IPS-18a (cell line): ENCODE measurements at regions not wholly inside any gene's neighbourhood (a gene's known extent, or its start where the extent isn't known, plus 50 kb on each side); places are given as distances from the start of the nearest gene placed in this dataset.

ENCODE experiments used
- H3K27ac ChIP-seq: one replicate; pipeline ENCODE4 v1.5.1; 2013; ENCODE audit warnings: low read length
- H3K27me3 ChIP-seq: one replicate; pipeline ENCODE4 v1.6.1; 2013; ENCODE audit warnings: mild to moderate bottlenecking, low read length; ENCODE audit not compliant: control insufficient read depth, insufficient read depth
- H3K36me3 ChIP-seq: one replicate; pipeline ENCODE4 v1.6.1; 2013; ENCODE audit warnings: low read depth, low read length; ENCODE audit not compliant: control insufficient read depth
- H3K4me1 ChIP-seq: one replicate; pipeline ENCODE4 v1.6.1; 2013; ENCODE audit warnings: low read depth, low read length; ENCODE audit not compliant: control insufficient read depth
- H3K4me3 ChIP-seq: one replicate; pipeline ENCODE4 v1.5.1; 2013; ENCODE audit warnings: low read length
- H3K9ac ChIP-seq: one replicate; pipeline ENCODE4 v1.6.1; 2013; ENCODE audit warnings: mild to moderate bottlenecking, low read length, moderate library complexity
- H3K9me3 ChIP-seq: one replicate; pipeline ENCODE4 v1.6.1; 2013; ENCODE audit warnings: low read depth, low read length; ENCODE audit not compliant: control insufficient read depth

DNA sequence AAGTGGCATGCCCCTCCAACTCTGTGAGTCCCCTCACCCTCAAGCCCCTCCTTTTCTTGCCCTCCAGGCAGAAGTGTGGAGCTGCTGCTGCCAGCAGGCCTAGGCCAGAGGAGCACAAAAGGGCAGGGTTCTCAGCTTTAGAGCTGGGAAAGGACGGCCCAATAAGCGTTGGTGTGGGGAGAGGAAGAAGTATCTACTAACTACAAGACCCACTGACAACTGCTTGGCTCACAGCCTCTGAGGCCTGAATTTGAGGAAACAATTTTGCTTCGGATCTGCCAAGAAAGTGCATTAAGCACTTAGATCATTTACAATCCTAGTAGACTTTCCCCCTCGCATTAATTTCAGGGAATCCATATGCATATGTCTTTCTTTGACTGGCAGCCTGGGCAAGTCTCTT is 179.4 kb downstream of the SNX18 start:
- Histone ChIP-seq H3K4me3 (no peak overlapping the region), H3K27me3 (no peaks in the 10 kb centered on the region), H3K36me3 (no peaks in the 10 kb centered on the region), H3K4me1 (no peaks in the 10 kb centered on the region), H3K27ac (no peak overlapping the region), H3K9me3 (no peaks in the 10 kb centered on the region), H3K9ac (no peak overlapping the region)

DNA sequence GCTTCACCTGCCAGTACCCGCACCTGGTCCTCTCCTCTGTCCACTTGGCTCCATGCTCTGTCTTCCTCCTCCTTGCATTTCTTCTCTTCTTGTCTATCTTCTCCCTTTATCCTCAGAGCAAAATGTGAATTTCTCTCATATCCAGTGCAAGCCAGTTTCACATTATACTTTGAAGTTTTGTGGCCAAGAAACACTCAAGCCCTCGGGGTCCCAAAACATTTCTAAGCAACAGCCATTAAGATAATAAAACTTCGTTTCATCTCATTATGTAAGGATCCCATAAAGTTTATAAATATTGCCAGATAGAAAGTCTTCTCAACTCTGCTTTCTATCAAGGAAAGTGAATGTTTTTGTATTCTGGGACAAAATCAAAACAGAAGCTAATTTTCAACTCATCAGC is 178.8 kb downstream of the SNX18 start:
- no peak overlapping the region for H3K4me3 ChIP-seq
- no peaks in the 10 kb centered on the region for H3K4me1 ChIP-seq
- no peaks in the 10 kb centered on the region for H3K27me3 ChIP-seq
- no peaks in the 10 kb centered on the region for H3K9me3 ChIP-seq
- no peaks in the 10 kb centered on the region for H3K36me3 ChIP-seq
- no peak overlapping the region for H3K9ac ChIP-seq
- H3K27ac ChIP-seq: no peak overlapping the region

DNA sequence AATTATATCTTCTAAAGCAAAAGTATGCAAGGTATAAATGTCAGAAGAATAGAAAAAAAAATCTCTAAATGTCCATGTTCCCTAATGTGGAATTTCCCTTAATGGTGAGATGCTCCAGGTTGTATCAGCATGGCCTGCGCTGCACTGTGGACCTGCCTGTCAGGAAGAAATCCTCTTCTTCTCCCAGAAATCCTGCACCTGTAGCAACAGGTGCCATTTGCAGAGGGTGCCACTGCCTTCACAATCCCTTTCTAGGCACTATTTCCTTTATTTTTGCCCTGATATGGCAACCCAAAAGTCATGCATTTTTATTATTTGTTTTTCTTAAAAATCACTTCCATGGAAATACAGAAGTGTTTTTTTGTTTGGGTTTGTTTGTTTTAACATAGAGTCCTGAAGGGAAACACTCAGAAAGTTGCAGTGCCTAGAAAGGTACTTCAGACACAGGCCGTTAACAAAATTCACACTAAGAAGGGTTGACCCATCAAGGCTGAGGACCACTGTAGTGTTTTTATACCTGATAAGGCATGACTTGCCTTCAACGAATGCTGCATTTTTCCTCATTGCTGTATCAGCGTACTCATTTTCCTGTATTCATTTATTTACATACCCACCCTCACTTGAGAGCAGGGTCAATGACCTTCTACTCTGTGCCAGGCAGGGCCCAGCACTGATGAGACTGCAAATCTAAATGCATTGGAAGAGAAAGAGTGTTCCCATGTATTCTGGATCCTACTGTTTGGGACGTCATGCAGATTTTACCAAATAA is 177.8 kb downstream of the SNX18 start:
- Histone ChIP-seq H3K9ac (no peak overlapping the region), H3K4me1 (no peaks in the 10 kb centered on the region), H3K27me3 (no peaks in the 10 kb centered on the region), H3K4me3 (no peak overlapping the region), H3K36me3 (no peaks in the 10 kb centered on the region), H3K9me3 (no peaks in the 10 kb centered on the region), H3K27ac (no peak overlapping the region)

DNA sequence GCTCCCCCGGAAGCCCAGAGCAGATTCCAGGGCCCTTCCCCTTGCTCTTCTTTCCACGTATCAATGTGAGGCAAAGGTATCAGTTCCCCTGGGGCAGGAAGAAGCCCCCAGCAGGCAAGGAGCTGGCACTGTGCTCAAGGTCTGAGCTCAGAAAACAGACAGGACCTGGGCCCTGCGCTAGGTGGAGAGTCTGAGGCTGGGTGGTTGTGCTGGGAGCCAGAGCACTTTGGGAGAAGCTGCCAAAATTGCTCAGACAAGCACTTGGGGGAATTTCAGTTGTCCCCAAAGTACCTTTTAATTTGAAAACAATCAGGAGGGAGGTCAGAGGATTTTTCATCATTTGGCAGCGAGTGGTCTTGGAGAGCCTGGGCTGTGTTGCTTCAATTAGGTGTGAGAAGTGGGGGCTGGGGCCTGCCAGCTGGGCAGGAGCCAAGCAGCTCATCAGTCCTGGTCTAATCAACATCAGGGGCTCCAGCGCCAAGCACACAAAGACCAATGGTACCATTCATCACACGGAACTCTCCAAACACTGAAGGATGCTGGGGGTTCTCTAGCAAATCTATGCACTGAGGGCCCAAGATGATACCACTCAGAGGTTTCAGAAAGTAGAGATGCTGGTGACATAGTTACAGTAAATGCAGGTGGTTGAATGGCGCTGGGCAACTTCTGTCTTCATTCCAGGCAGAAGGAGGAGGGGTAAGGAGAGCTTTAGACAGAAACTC is 176.5 kb downstream of the SNX18 start:
- no peak overlapping the region for H3K9ac ChIP-seq
- no peaks in the 10 kb centered on the region for H3K36me3 ChIP-seq
- H3K4me1 ChIP-seq: no peaks in the 10 kb centered on the region
- H3K27me3 ChIP-seq: no peaks in the 10 kb centered on the region
- no peak overlapping the region for H3K27ac ChIP-seq
- H3K4me3 ChIP-seq: no peak overlapping the region
- H3K9me3 ChIP-seq: no peaks in the 10 kb centered on the region

DNA sequence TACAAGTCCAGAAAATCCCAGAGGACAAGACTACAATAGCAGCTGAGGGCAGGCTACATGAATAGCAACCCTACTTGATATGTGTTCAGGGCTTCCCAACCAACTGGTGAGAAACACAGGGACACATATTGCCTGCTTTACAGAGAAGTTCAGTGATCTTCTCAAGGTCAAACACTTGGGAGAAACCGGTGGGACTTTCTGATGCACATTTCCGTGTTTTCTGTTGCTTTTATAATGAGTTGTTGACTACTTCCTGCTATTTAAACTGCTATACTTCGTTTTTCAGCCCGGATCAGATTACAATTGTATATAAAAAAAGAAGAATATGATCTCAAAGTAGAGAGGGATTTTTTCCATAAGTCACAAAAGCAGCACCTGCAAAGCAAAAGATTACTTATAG is 175.1 kb downstream of the SNX18 start:
- Histone ChIP-seq H3K27ac (no peak overlapping the region), H3K36me3 (no peaks in the 10 kb centered on the region), H3K9ac (no peak overlapping the region), H3K4me3 (no peak overlapping the region), H3K27me3 (no peaks in the 10 kb centered on the region), H3K4me1 (no peaks in the 10 kb centered on the region), H3K9me3 (no peaks in the 10 kb centered on the region)

DNA sequence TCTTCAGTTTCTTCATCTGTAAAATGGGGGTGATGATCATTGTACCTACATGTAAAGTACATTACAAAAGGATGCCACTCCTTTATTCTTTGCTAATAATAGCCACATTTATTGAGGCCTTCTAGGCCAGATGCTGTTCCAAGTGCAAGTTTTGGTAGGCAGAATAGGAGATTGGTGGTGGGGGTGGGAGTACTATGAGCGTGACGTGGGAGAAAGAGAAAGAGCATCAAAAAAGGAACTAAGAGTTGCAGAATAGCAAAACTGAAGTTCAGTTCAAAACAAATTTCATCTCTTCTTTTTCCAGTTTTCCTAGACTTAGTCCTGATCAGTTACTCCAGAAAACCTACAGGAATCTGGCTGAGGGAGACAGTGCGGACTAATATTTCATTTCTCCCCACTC is 174.1 kb downstream of the SNX18 start:
- Histone ChIP-seq H3K4me3 (no peak overlapping the region), H3K9me3 (peaks cover 1% of the 10 kb centered on the region), H3K4me1 (no peaks in the 10 kb centered on the region), H3K27ac (no peak overlapping the region), H3K9ac (no peak overlapping the region), H3K27me3 (no peaks in the 10 kb centered on the region), H3K36me3 (no peaks in the 10 kb centered on the region)

DNA sequence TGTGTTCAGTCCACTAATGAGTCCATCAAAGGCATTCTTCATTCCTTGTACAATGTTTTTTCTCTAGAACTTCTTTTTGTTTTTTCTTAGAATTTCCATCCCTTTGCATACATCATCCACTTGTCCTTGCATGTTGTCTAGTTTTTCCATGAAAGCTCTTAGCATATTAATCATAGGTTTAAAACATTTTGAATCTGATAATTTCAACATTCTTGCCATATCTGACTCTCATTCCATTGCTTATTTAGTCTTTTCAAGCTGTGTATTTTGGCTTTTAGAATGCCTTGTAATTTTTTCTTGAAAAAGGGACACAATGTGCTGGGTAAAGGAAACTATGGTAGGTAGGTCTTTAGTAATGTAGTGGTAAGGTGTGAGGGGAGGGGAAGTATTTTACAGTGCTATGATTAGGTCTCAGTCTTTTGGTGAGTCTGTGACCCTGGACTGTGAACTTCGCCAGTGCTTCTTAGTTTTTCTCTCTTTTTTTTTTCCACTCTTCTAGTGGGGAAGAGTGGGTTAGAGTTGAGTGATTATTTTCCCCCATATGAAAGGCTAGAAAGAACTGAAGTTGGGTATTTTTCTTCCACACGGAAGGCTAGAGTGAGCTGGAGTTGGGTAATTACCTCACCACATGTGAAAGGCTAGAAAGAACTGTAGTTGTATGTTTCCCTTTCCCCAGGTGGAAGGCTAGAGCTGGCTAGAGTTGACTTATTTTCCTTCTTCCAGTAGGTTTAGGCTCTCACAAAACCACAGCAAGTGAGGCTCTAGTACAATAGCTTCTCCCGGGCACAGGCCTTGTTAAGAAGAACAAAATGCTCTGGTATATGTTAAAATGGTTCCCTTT is 172.1 kb downstream of the SNX18 start:
- peaks cover 2% of the 10 kb centered on the region for H3K9me3 ChIP-seq
- H3K9ac ChIP-seq: no peak overlapping the region
- no peaks in the 10 kb centered on the region for H3K27me3 ChIP-seq
- H3K4me1 ChIP-seq: no peaks in the 10 kb centered on the region
- no peak overlapping the region for H3K27ac ChIP-seq
- no peak overlapping the region for H3K4me3 ChIP-seq
- no peaks in the 10 kb centered on the region for H3K36me3 ChIP-seq

DNA sequence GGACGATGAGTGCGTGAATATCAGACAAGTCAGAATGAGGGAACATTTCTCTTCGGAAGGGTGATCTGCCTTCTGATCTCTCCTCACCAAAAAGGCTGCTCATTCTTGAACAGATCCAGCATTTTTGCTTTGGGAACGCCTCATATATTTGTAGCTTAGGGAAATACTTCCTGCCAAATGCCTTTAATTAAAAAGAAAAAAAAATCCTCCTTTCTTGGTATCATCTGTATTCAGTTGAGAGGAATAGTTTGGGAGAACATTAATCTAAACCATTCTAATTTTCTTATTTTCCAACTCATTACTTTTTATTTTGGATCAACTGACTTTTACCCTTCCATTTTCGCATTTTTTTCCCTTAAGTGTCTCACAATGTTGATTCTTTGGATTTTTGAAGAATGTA is 163.4 kb downstream of the SNX18 start:
- H3K4me1 ChIP-seq: no peaks in the 10 kb centered on the region
- H3K27ac ChIP-seq: no peak overlapping the region
- H3K9me3 ChIP-seq: no peaks in the 10 kb centered on the region
- H3K36me3 ChIP-seq: no peaks in the 10 kb centered on the region
- no peak overlapping the region for H3K9ac ChIP-seq
- no peak overlapping the region for H3K4me3 ChIP-seq
- no peaks in the 10 kb centered on the region for H3K27me3 ChIP-seq

DNA sequence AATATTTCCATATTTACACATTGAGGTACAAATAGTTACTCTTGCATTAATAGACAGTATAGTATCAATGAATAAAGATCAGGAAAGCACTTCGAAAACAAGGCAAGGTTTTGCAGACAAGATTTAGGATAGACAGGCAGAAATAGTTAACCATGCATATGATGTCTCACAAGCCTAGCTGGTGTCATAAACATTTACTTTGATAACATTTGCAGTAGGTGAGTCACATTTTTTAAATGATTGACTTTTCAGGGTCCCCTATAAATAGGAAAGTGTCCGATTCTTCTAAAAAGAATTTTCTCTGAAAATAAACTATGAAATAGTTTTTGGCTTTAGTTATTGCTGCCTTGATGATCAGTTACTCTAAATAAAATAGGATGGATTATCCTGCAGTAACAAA is 162.1 kb downstream of the SNX18 start:
- Histone ChIP-seq H3K27me3 (no peaks in the 10 kb centered on the region), H3K4me3 (no peak overlapping the region), H3K36me3 (no peaks in the 10 kb centered on the region), H3K9ac (no peak overlapping the region), H3K4me1 (no peaks in the 10 kb centered on the region), H3K27ac (no peak overlapping the region), H3K9me3 (no peaks in the 10 kb centered on the region)

DNA sequence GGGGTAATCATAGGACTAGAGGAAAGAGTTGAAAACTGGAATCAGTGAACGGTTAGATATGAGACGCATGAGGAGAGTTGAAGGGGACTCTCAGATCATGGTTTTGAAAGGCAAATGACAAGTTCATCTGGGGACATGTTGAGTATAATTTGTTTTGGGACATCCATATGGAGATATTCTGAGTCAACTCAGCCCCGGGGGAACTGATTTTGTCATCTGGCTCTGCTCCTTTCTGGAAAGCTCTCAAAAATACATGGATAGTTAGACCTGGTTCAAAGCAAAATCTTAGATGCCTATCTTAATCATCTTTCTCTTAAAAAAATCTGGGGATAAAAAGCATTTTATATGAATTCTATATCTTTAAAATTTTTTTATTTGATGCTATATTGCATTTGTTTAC is 161.2 kb downstream of the SNX18 start:
- Histone ChIP-seq H3K27me3 (no peaks in the 10 kb centered on the region), H3K4me1 (no peaks in the 10 kb centered on the region), H3K9ac (no peak overlapping the region), H3K27ac (no peak overlapping the region), H3K36me3 (no peaks in the 10 kb centered on the region), H3K9me3 (no peaks in the 10 kb centered on the region), H3K4me3 (no peak overlapping the region)

DNA sequence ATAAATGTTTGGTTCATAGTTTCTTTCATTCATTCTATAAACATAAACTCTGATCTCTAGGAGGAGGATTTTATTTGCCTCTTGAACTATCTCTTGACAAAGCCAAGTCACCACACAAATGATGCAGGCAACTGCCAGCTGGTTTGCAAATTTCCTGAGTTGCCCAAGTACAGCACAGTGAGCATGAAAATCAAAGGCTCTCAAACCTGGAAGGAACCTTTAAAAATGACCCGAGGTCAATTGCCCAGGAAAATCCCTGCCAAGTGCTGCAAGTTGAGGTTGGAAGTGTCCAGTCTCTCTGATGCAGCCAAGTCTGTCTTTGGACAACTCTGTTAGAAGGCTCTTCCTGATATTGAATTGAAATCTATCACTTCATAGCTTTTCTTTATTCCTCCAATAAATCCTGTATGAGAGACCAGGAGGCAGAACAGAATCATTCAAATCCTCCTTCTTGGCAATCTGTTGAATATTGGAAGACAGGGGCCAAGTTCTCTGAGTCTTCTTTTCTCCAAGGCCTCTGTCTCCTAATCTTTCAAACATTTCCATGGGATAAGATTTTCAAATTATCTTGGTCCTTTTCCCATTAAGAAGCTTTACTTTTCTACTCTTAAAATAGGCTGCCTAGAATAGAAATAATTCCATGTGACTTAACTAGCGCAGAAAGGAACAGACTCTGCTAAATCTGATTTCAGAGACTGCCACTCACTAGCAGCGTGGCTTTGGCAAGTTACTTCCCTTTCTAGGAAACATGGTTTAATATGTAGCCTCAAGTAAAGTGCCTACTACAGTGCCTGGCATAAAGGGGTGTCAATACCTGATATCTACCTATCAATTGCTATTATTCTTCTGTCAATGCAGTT is 159.2 kb downstream of the SNX18 start:
- Histone ChIP-seq H3K4me1 (no peaks in the 10 kb centered on the region), H3K4me3 (no peak overlapping the region), H3K27ac (no peak overlapping the region), H3K9ac (no peak overlapping the region), H3K9me3 (no peaks in the 10 kb centered on the region), H3K27me3 (no peaks in the 10 kb centered on the region), H3K36me3 (no peaks in the 10 kb centered on the region)
